Stimulated activated CD8-positive, alpha-beta memory T cell treated with anti-CD3 and anti-CD28 coated beads, Interleukin-2, amount 100 ng/mL, for 48 hours (primary cell): ENCODE measurements at regions not wholly inside any gene's neighbourhood (a gene's known extent, or its start where the extent isn't known, plus 50 kb on each side); places are given as distances from the start of the nearest gene placed in this dataset.

Source experiments
- DNase-seq, 2 donors: peaks; one replicate each; pipeline ENCODE4 v3.0.0-alpha.2; 2020; ENCODE audit warnings: low read depth in 2 of 2

DNA sequence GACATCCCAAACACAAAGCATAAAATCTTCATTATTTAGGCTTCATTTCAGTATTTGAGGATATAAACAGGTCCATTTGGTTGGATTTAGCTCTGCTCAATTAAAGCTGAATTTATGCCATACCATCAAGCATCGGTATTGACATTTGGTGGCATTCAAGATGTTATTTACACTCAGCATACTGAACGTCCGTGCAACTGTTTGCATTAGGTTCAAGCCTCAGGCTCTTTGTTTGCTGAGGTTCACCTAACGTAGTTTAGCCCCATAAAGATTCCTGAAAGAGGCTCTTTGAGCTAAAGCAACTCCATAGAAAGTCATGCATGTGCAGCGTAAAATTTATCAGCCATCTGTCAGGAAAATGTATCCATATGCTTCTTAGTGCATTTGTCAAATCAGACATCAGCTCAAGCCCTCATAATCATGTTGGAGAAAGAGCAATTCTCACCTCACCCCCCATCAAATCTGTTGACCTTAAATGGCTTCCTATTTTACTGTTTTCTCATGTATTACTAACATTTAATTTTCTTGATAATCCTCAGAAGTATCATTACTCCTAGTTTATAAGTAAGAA is 366.9 kb downstream of the EPHA4 start:
- DNase-seq: no peak

DNA sequence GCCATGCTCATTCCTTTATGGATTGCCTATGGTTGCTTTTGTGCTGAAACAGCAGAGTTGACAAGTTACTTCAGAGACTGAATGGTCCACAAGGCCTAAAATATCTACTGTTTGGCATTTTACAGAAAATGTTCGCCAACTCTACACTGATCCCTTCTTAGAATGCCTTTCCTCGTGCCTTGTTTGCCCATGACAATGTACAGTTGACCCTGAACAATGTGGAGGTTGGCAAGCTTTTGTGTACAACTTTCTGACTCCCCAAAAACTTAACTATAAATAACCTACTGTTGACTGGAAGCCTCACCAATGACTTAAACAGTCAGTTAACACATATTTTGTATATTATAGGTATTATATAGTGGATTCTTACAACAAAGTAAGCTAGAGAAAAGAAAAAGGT is 361.4 kb downstream of the EPHA4 start:
- no peak for DNase-seq

DNA sequence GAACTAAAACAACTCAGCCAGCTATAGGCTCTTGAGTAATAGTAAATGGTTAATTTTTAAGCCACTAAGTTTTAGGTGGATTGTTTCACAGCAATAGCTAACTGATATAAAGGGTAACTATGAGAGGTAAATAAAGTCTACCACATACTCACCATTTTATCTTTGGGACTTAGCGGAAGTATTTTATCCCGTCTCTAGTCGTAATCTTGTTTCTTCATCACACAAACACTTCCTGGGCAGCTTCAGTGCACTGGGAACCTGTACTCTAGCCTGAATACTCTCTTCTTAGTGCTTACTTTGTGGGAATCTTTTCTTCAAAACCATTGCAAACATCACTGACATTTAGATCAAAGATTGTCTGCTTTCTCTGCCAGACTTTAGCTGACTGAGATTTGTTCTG is 360.5 kb downstream of the EPHA4 start:
- DNase-seq: no peak

DNA sequence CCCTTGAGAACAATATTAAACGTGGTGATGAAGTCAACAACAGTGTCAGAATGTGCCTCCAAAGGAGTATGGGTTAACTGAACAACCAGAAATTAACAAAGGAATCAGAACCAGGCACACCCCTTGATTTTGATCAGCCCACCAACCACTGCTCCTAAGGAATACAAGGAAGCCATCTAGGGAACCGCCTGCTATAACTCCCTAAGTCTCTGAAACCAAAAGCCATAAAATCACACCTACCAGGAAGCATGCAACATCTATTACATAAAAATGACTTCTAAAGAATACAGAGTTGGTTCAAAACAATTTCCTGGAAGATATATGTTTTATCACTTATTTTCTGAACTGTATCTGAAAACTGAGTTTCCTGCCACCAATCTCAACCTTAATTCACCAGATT is 360.0 kb downstream of the EPHA4 start:
- DNase-seq: no peak

DNA sequence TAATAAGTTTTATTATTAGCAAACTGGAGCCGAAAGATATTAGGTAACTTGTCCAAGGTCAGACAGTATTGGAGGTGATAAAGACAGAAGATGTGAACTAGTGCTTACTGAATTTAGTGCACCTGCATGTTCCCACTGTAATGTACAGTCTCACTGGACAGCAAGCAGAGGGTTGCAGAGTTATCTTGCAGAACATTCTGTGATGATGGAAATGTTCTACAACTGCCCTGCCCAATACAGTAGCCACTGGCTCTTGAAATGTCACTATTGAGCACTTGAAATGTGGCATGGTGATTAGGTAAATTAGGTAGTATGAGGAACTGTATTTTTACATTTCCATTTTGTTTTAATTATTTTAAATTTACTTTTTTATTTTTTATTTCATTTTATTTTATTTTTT is 356.6 kb downstream of the EPHA4 start:
- no peak for DNase-seq

DNA sequence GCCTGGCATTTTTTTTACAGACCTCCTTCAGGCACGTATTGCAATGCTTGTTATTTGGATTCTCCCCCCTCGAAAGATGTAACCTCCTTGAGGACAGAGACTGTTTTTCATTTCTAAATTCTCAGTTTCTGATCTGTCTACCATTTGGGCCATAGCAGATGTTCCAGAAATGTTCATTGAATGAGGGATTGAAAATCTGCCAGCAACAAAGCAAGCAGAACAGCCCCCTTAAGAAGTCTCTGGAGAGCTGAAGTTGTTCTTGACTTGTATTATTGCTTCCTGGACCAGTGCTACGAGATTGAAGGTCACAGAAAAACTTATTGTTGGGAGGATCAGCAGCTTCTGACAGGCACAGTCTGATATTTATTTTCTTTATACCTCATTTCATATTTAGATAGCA is 355.5 kb downstream of the EPHA4 start:
- DNase-seq: no peak

DNA sequence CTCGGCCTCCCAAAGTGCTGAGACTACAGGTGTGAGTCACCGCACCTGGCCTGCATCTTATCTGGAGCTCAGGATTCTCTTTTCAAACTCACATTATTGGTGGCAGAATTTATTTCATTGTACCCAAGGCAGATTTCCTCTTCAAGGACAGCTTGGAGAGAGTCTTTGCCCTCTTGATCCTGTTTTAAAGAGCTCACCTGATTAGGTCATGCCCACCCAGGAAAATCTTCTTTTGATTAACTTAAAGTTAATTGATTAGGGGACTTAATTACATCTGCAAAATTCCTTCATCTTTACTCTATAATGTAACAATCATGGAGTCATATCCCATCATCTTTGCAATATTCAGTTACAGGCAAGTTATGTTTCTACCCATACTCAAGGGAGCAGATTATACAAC is 346.4 kb downstream of the EPHA4 start:
- no peak for DNase-seq

DNA sequence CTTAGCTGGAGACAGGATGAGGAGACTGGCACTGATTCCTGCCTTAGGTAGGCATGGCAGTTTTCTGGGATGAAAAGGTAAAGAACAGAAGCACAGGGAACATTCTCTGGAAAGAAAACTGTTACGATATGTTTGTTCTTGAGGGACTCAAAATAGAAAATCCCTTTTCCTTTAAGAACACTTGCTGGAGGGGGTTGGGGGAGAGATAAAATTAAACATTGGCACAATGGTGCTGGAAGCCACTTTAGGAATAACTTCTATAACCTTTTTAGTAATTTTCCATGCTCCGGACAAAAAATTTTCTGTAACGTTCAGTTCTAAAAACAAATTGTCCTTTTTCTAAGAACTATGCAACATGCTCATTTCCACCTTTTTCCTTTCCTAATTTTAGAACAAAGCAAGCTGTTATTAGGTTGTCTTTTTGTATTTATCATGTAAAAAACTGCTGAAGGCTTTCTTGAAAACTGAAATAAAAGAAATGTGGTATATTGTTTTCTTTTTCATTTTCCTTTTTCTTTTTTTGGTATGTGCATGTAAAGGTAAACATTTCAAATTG is 343.8 kb downstream of the EPHA4 start:
- no peak for DNase-seq

DNA sequence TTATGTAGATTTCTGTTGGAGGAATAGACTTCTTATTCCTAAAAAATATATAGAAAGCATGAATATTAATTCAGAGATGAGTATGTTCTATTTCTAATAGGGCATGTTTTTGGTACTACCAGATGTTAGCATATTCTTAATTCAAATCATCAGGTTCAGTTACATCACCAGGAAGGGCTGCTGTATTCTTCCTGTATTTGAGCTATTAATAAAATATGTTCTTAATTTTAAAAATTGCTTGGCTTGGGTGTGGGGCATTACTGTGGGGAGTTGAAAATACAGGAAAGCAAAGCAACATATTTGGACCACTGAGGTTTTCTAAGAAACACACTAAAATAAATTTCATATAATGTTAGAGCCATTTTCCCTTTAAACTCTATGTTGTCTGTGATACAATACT is 343.0 kb downstream of the EPHA4 start:
- DNase-seq: no peak

DNA sequence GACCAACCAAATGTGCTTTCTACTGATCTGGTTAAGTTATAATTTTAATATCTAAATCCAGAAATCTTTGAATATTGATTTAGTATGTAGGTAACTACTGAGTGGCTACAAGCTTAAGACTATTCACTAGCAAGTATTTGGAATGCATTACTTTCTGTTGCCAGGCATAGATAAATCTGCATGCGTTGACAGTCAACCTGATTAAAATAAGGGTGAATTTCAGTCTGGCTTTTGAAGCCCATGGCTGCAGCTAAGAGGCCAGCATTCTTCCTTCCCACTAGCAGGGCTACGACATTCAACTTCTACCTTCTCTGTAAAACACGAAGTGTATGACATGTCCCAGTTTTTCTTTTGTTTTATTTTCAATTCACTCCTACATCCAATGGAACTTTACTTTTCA is 340.6 kb downstream of the EPHA4 start:
- DNase-seq: no peak

DNA sequence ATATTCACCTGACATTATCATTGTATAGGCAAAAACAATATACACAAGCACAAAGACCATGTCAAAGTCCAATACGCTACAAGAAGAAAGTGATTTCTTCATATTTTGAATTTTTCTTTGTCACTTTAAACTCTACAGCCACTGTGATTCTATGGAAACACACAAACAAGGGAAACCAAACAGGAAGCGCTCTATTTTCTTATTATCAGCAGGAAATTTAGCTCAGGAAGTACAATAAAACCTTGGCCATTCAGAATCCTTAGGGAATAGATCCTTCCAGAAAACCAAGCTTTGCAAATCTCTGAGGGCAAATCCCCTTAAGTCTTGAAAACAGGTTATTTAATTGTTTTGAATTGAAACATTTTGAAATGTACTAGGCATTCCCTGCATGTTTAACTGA is 336.2 kb downstream of the EPHA4 start:
- no peak for DNase-seq

DNA sequence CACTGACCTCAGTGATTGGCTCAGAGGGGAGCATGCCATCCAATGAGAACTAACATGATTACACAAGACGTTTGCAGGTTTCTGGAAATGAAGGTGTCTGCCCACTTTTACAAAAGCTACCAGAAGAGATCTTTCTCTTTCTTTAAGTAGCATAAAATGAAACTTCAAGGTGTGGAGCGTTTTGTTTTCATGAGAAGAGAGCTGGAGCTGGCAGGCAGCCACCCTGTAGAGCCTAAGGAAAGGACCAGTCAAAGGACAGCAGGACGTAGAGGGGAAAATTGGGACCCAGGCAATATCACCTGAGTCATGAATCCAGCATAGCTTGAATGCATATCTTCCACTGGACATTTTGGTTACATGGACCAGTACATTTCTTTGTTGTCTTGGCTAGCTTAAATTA is 331.0 kb downstream of the EPHA4 start:
- no peak for DNase-seq

DNA sequence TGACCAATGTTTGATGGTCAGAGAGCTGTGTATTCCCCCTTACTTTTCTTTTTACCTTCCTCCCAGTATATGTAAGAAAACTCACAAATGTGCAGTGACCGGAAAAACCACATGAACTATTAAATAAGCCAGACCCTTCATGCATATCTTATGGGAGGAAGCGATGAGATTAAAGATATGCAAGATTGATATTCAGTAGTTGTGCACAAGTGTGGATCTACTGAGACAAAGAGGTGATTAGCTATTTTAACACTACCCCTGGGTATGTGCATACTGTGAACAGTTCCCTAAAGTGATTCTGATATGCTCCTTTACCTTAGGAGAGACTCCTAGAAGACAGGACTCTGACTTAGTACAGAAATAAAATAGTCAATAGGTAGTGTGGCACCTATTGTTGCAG is 328.3 kb downstream of the EPHA4 start:
- no peak for DNase-seq

DNA sequence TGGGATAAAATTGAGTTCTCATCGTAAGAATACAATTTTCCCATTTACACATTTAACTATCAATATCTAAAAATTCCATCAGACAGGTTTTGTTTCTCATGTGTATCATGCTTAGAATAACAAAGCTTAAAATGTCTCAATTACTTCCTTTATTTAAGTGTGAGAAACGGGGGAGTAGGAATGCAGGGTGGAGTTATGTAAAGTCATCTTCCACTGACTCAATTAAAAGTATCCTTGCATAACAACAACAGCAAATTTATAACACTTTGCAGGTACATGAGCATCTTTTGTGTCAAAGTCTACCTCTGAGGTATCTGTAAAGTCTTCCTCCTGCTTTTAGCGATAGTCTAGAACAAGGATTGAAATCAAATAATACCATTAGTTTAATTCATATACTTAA is 327.1 kb downstream of the EPHA4 start:
- DNase-seq: no peak

DNA sequence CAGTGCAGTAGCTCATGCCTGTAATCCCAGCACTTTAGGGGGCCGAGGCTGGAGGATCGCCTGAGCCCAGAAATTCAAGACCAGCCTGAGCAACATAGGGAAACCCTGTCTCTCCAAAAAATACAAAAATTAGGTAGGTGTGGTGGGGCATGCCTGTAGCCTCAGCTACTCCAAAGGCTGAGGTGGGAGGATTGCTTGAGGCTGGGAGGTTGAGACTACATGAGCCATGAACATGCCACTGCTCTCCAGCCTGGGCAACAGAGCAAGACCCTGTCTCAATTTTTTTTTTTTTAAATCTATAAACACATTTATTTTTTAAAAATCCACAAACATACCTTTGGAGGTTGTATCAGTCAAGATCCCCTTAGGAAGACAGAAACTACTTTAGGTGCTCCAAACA is 326.3 kb downstream of the EPHA4 start:
- no peak for DNase-seq

DNA sequence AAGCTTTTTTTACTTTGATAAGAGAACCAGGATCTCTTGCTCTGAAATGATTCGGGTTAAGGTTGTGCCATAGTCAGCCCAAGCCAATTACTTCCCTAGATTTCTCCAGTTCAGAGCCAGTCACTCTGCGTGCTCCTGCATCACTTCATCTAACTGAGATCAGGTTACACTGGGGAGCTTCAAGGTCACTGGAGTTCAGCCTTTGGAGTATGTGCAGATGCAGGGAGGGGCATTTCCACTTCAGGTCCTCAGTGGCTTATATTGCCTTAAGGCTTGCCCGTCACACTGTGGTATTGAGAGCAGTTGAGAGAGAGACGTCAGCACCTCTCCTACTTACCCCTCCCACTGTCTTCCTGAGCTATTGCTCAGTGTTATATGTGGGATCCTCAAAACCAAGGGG is 317.8 kb downstream of the EPHA4 start:
- DNase-seq: no peak

DNA sequence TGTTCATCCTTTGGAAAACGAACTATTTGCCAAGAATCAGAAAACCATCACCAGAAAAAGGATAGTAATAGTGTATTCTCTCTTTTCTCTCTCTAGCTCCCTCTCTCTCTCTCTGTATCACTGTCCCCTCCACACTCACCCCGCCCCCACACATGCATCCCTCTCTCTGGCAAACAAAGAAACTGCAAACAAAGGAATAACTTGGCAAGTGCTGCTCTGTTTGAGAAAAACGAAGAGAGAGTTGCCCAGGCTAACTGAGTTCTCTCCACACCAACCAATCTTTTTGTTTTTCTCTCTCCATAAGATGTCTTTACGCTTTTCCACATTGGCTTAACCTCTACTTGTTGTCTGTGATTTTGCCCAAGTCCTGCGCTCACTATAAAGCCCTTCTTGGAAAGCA is 316.2 kb downstream of the EPHA4 start:
- DNase-seq: no peak

DNA sequence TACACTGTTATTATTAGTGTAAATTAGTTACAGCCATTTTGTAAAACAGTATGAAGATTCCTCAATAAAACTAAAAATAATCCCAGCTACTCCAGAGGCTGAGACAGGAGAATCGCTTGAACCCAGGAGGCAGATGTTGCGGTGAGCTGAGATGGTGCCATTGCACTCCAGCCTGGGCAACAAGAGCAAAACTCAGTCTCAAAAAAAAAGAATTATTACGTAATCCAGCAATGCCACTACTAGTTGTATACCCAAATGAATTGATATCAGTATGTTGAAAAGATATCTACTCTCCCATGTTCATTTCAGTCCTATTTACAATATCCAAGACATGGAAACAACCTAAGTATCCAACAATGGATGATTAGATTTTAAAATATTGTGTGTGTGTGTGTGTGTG is 313.6 kb downstream of the EPHA4 start:
- DNase-seq: no peak

DNA sequence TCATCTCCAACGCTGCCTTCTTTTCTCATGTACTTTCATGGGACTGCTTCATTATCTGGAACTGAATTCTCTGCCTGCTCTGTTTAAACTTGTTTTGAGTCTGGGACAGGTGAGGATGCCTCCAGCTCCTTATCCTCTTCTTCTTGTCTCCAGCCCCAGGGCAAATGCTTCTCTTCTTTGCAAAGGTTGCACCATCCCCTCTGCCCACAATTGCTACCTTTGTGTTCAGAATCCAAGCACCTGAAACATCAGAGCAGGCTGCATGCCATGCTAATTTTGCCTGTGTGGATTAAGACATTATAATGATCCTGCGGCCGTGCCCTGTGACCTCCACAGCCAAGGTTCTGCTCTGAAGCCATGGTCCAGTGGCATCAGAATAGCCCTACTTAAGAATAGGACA is 309.5 kb downstream of the EPHA4 start:
- no peak for DNase-seq

DNA sequence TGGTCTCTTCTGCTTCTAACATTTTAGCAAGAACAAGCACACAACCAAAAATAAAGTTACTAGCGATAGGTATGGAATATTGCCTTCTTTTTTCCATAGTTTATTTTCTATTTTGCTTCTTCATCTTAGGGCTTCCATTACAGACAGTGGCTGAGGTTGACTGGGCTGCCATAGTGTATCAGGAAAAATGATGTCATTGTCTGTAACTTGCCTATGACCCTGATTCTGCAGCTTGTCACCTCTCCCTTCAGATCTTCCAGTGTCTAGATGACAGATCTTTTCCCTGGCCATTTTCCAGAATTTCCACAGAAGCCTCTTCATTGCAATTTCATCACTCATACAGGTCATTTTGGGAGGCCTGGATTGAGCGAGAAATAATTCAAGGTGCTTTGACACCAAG is 308.5 kb downstream of the EPHA4 start:
- DNase-seq: no peak

DNA sequence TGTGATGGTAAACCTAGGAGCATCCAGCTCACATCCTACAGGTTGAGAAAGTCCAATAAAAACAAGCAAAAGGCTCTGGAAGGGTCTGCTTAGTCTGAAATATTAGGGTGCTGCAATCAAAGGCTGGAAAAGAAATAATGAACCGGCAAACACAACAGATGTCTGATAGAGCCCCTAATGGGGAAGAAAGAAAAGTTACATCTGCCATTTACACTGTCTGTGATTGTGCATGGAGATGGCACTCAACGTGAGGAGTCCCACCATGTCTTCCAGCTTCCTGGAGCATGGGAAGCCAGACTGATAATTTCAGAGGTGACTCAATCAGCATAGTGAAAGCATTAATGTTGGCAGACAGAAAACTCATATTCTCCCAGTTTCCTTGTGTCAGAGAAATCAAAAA is 307.8 kb downstream of the EPHA4 start:
- DNase-seq: no peak

DNA sequence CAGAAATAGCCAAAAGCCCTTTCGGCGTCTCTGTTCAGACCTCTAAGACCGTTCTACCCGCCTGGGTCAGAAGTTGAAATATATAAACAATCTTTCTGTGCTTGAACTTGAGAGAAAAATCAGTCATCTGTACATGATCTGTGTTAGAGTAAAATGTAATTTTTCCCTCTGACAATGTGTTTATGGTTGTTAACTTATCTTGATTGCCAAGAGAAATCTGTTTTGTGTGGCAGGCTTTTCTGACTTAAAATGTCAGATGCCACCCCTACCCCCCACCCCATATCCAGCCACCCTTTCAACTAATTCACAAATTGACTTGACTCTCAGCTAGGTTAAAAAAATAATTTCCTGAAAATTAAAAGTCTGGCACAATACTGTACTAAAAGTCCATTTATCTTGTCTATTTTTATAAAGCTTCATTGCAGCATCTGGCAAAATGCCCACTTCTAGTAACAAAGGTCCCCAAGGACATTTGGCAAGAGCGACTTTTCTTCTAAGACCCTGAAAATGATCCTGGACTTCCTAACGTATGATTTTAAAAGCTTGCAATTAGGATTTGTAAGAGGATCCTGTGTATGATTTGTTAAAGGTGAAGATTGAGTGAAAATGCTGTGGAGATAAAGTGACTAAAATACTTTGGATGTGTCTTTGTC is 304.2 kb downstream of the EPHA4 start:
- DNase-seq: no peak

DNA sequence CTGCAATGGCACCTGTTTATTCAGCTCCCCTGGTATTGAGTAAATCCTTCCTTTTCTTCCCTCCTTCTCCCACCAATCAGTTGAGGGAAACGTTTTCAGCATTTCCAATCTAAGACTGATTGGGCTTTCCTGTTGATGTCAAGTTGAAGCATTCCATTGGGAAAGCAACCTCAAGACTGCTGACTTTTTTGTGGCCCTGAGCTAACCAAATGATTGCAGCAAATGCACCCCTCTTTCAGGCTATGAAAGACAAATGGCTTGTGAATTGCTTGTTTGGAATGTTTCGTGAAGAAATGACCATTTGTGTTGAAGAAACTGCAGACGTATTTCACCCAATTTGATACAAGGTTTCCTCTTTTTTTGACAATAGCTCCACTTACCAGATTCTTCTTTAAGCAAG is 303.5 kb downstream of the EPHA4 start:
- no peak for DNase-seq

DNA sequence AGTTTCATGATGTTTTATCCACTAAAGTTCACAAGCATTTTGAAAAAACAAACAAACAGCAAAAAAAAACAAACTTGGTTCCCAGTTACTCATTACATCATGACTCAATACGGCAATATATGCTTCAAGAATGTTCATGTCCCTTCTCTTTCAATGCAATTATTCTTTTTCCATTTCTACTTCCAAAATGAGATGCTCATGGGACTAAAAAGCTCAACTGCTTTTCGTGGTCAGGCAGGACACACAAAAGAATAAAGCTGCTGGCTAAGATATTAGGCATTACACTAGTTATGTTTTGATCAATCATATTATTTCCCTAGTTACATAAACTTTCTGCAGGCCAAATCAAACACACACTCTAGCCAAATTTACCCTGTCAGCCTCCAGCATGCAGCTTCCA is 301.3 kb downstream of the EPHA4 start:
- no peak for DNase-seq
